PC-9 (cell line): ENCODE measurements at regions not wholly inside any gene's neighbourhood (a gene's known extent, or its start where the extent isn't known, plus 50 kb on each side); places are given as distances from the start of the nearest gene placed in this dataset.

Source experiments
- BruUV-seq: library from RNA; stranded (reverse); fragments of 400-500 nt; replicated peaks from 2 replicates; lab custom pipeline; 2021; lab: Mats Ljungman, UMichigan
- CTCF ChIA-PET: fragments of 300-600 bp; sonication (Branson Sonifier 250); formaldehyde crosslinking; loops from one replicate; lab custom pipeline; 2022; ENCODE audit warnings: antibody characterized with exemption; lab: Charles Lee
- POLR2A ChIA-PET: fragments of 300-600 bp; sonication (Branson Sonifier 250); formaldehyde crosslinking; loops from one replicate; lab custom pipeline; 2022; ENCODE audit warnings: antibody characterized with exemption; ENCODE audit not compliant: unreplicated experiment; lab: Charles Lee
- DNase-seq, 2 experiments: peaks; one replicate each; pipeline versions ENCODE4 v3.0.0 to v3.0.0-alpha.2; 2015 to 2022; ENCODE audit warnings: mixed read lengths in 1 of 2
- H2AFZ ChIP-seq: fragments of 200-600 bp; sonication (generic); 2 replicates; pipeline ENCODE4 v1.8.1; 2017; ENCODE audit warnings: antibody characterized with exemption
- H3F3A ChIP-seq: fragments of 200-600 bp; sonication (generic); 2 replicates; pipeline ENCODE4 v1.8.1; 2017; ENCODE audit warnings: antibody characterized with exemption, mild to moderate bottlenecking, low read depth; ENCODE audit not compliant: insufficient read depth
- H3K27ac ChIP-seq: fragments of 200-600 bp; sonication (generic); 2 replicates; pipeline ENCODE4 v1.6.1; 2016; ENCODE audit warnings: mixed run types
- H3K27me3 ChIP-seq: fragments of 200-600 bp; sonication (generic); 2 replicates; pipeline ENCODE4 v1.6.1; 2016; ENCODE audit warnings: low read depth, mixed run types; ENCODE audit not compliant: insufficient read depth
- H3K36me3 ChIP-seq: fragments of 200-600 bp; sonication (generic); 2 replicates; pipeline ENCODE4 v1.6.1; 2016; ENCODE audit warnings: low read depth, mixed run types
- H3K4me1 ChIP-seq: fragments of 200-600 bp; sonication (generic); replicated peaks from 2 replicates; pipeline ENCODE4 v1.6.1; 2016; ENCODE audit warnings: mixed run types; ENCODE audit not compliant: insufficient read depth
- H3K4me2 ChIP-seq: fragments of 200-600 bp; sonication (generic); 2 replicates; pipeline ENCODE4 v1.6.1; 2017; ENCODE audit warnings: mixed run types
- H3K4me3 ChIP-seq: fragments of 200-600 bp; sonication (generic); 2 replicates; pipeline ENCODE4 v1.6.1; 2016; ENCODE audit warnings: mixed run types
- H3K79me2 ChIP-seq: fragments of 200-600 bp; sonication (generic); 2 replicates; pipeline ENCODE4 v1.6.1; 2017; ENCODE audit warnings: low read depth, mixed run types
- H3K9me2 ChIP-seq: fragments of 200-600 bp; sonication (generic); 2 replicates; pipeline ENCODE4 v1.8.1; 2017; ENCODE audit warnings: mild to moderate bottlenecking; ENCODE audit not compliant: insufficient read depth
- H3K9me3 ChIP-seq: fragments of 200-600 bp; sonication (generic); 2 replicates; pipeline ENCODE4 v1.8.1; 2016; ENCODE audit warnings: low read depth; ENCODE audit not compliant: insufficient read depth
- H4K20me1 ChIP-seq: fragments of 200-600 bp; sonication (generic); 2 replicates; pipeline ENCODE4 v1.8.1; 2017; ENCODE audit not compliant: insufficient read depth
- EZH2 ChIP-seq: fragments of 200-600 bp; sonication (generic); IDR thresholded peaks from 2 replicates; pipeline ENCODE4 v1.8.0; 2017; ENCODE audit warnings: antibody characterized with exemption, low read depth
- intact Hi-C: fragments of 100-400 bp; cut with micrococcal nuclease; formaldehyde crosslinking; loops from one replicate; pipeline ENCODE4 v1.10.0; 2022; ENCODE audit not compliant: unreplicated experiment
- TF ChIP-seq, protein P1 (sequence below): fragments of 200-600 bp; sonication (generic); conservative IDR thresholded peaks from 2 replicates; pipeline ENCODE4 v1.6.1; 2017; ENCODE audit warnings: mixed run types, antibody characterized with exemption, mild to moderate bottlenecking, moderate library complexity

GRCh38 chr4:171629182-171629581 lies 184.0 kb upstream of the GALNTL6 start:
- POLR2A ChIA-PET = no interaction called here
- Histone ChIP-seq H3F3A (no peaks in the 10 kb centered on the region), H3K4me1 (no peaks in the 10 kb centered on the region), H3K27ac (no peak overlapping the region), H4K20me1 (no peaks in the 10 kb centered on the region), H3K4me3 (no peak overlapping the region), H2AFZ (no peak overlapping the region), H3K9me2 (no peaks in the 10 kb centered on the region), H3K36me3 (no peaks in the 10 kb centered on the region), H3K9me3 (no peaks in the 10 kb centered on the region), H3K27me3 (no peaks in the 10 kb centered on the region), H3K4me2 (no peak overlapping the region), H3K79me2 (no peaks in the 10 kb centered on the region)
- TF ChIP-seq, protein P1, sequence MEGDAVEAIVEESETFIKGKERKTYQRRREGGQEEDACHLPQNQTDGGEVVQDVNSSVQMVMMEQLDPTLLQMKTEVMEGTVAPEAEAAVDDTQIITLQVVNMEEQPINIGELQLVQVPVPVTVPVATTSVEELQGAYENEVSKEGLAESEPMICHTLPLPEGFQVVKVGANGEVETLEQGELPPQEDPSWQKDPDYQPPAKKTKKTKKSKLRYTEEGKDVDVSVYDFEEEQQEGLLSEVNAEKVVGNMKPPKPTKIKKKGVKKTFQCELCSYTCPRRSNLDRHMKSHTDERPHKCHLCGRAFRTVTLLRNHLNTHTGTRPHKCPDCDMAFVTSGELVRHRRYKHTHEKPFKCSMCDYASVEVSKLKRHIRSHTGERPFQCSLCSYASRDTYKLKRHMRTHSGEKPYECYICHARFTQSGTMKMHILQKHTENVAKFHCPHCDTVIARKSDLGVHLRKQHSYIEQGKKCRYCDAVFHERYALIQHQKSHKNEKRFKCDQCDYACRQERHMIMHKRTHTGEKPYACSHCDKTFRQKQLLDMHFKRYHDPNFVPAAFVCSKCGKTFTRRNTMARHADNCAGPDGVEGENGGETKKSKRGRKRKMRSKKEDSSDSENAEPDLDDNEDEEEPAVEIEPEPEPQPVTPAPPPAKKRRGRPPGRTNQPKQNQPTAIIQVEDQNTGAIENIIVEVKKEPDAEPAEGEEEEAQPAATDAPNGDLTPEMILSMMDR = no peak
- TF ChIP-seq EZH2 = no peak
- CTCF ChIA-PET = no interaction called here
- DNase-seq = no peak
- intact Hi-C loops = no loop called here
- no TSS peak for BruUV-seq

- DNase-seq = no peak
- Histone ChIP-seq H3K79me2 (no peaks in the 10 kb centered on the region), H4K20me1 (no peaks in the 10 kb centered on the region), H3K4me1 (no peaks in the 10 kb centered on the region), H3K9me3 (no peaks in the 10 kb centered on the region), H3K4me2 (no peak overlapping the region), H3K9me2 (no peaks in the 10 kb centered on the region), H3F3A (no peaks in the 10 kb centered on the region), H3K27me3 (no peaks in the 10 kb centered on the region), H3K27ac (no peak overlapping the region), H3K36me3 (no peaks in the 10 kb centered on the region), H3K4me3 (no peak overlapping the region), H2AFZ (no peak overlapping the region)
- TF ChIP-seq, protein P1 = no peak
- TF ChIP-seq EZH2 = no peak
- CTCF ChIA-PET = no interaction called here
- POLR2A ChIA-PET = no interaction called here
- no TSS peak for BruUV-seq
- intact Hi-C loops = no loop called here
Observed at GRCh38 chr4:171626554-171626953, 186.7 kb upstream of the GALNTL6 start.

GRCh38 chr4:171622729-171623128 lies 190.5 kb upstream of the GALNTL6 start:
- H3K79me2 ChIP-seq = no peaks in the 10 kb centered on the region
- no peaks in the 10 kb centered on the region for H4K20me1 ChIP-seq
- no peaks in the 10 kb centered on the region for H3K27me3 ChIP-seq
- H3F3A ChIP-seq = no peaks in the 10 kb centered on the region
- no peak for DNase-seq
- no peak overlapping the region for H3K27ac ChIP-seq
- no peaks in the 10 kb centered on the region for H3K36me3 ChIP-seq
- ChIA-PET POLR2A (no interaction called here), CTCF (no interaction called here)
- no peak overlapping the region for H3K4me3 ChIP-seq
- H3K9me2 ChIP-seq = no peaks in the 10 kb centered on the region
- BruUV-seq = no TSS peak
- no peak overlapping the region for H2AFZ ChIP-seq
- intact Hi-C loops = no loop called here
- H3K9me3 ChIP-seq = no peaks in the 10 kb centered on the region
- H3K4me2 ChIP-seq = no peak overlapping the region
- H3K4me1 ChIP-seq = no peaks in the 10 kb centered on the region
- TF ChIP-seq, protein P1 = no peak
- TF ChIP-seq EZH2 = no peak
